ENCODE measurements at regions not wholly inside any gene's neighbourhood (a gene's known extent, or its start where the extent isn't known, plus 50 kb on each side); places are given as distances from the start of the nearest gene placed in this dataset.

DNA sequence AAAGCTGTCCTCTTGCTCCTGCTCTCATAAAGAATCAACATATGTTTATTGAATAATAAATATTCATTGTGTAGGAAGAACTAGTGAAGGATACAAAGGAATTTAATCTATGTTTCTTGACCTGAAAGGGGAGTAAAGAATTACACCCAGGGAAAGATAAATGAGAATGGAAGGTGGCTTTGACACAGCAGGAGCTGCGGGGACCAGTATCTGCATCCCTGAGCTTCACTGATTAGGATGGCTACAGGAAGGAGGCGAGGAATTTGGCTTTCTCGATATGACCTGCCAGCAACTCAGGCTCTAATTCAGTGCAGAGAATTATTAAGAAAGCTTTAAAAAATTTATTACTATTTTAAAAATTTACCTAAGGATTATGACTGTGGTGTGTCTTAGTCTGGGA, 194.6 kb downstream of the SEC23IP start:
- Histone ChIP-seq H3K36me3 (ENCODE audit: control insufficient read depth in 2 of 2, extremely low read depth in 1 of 2, insufficient read depth in 1 of 2, low read length in 1 of 2) (no peaks in the 10 kb centered on the region), H3K27ac (ENCODE audit: low read length) (no peak overlapping the region), H3K4me3 (ENCODE audit: control insufficient read depth in 1 of 2, extremely low read depth in 1 of 2, low read length in 1 of 2) (no peak overlapping the region), H3K27me3 (replicated peaks in 1 of 2; ENCODE audit: control insufficient read depth in 2 of 2, extremely low read depth in 1 of 2, insufficient read depth in 2 of 2, low read length in 1 of 2) (peaks cover 0 to 18% of the 10 kb centered on the region in 2 experiments), H3K4me1 (ENCODE audit: control insufficient read depth in 1 of 2, extremely low read depth in 1 of 2, insufficient read depth in 2 of 2, low read length in 2 of 2) (no peaks in the 10 kb centered on the region), H3K9me3 (no peaks in the 10 kb centered on the region)
- POLR2A ChIA-PET = no interaction called here
- Mint-ChIP-seq H3K27me3 (peaks cover 14 to 33% of the 10 kb centered on the region in 2 donors), H3K27ac (no peak overlapping the region), H3K4me1 (no peaks in the 10 kb centered on the region), H3K36me3 (no peaks in the 10 kb centered on the region), H3K4me3 (no peak overlapping the region), H3K9me3 (peaks cover 6 to 8% (median 6%) of the 10 kb centered on the region in 3 donors)
- DNase-seq = no peak
- no peak for ATAC-seq (replicated peaks in 1 of 4)
- CTCF ChIA-PET = no interaction called here
- WGBS (ENCODE audit: insufficient coverage) = 71% methylated on average over 1 of the region's 3 CpGs

DNA sequence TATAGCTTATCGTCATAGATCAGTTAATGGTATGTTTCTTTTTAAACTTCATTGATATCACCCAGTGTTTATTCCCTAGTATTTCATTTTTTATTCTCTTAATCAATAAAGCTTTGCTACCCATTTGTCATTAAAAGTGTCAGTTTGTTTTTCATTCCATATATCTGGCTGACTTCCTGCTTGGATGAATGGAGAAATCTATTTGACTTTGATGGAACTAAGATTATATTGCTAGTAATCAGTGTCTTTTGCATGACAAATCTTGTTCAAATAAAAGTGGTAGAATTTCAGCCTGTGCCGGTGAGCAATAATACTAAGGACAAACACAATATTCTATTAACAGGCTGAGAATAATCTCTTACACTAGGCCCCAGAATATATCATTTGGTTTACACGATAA, 203.3 kb downstream of the SEC23IP start:
- H3K27me3 Mint-ChIP-seq = peaks cover 7 to 24% of the 10 kb centered on the region in 2 donors
- ChIA-PET POLR2A (no interaction called here), CTCF (no interaction called here)
- no peaks in the 10 kb centered on the region for H3K9me3 ChIP-seq
- H3K9me3 Mint-ChIP-seq = no peaks in the 10 kb centered on the region
- H3K4me3 Mint-ChIP-seq = no peak overlapping the region
- DNase-seq (no peak), ATAC-seq (replicated peaks in 1 of 4) (no peak)
- no peak overlapping the region for H3K4me3 ChIP-seq (ENCODE audit: control insufficient read depth in 1 of 2, extremely low read depth in 1 of 2, low read length in 1 of 2)
- no peaks in the 10 kb centered on the region for H3K36me3 Mint-ChIP-seq
- peaks cover 0 to 8% of the 10 kb centered on the region in 2 experiments for H3K27me3 ChIP-seq (replicated peaks in 1 of 2; ENCODE audit: control insufficient read depth in 2 of 2, extremely low read depth in 1 of 2, insufficient read depth in 2 of 2, low read length in 1 of 2)
- no peaks in the 10 kb centered on the region for H3K4me1 ChIP-seq (ENCODE audit: control insufficient read depth in 1 of 2, extremely low read depth in 1 of 2, insufficient read depth in 2 of 2, low read length in 2 of 2)
- no peaks in the 10 kb centered on the region for H3K4me1 Mint-ChIP-seq
- WGBS (ENCODE audit: insufficient coverage) = no CpG with 5 or more reads among the region's 3 CpGs
- no peaks in the 10 kb centered on the region for H3K36me3 ChIP-seq (ENCODE audit: control insufficient read depth in 2 of 2, extremely low read depth in 1 of 2, insufficient read depth in 1 of 2, low read length in 1 of 2)
- H3K27ac ChIP-seq (ENCODE audit: low read length) = no peak overlapping the region
- no peak overlapping the region for H3K27ac Mint-ChIP-seq

- Histone ChIP-seq H3K4me1 (ENCODE audit: control insufficient read depth in 1 of 2, extremely low read depth in 1 of 2, insufficient read depth in 2 of 2, low read length in 2 of 2) (no peaks in the 10 kb centered on the region), H3K27ac (ENCODE audit: low read length) (no peak overlapping the region), H3K27me3 (replicated peaks in 1 of 2; ENCODE audit: control insufficient read depth in 2 of 2, extremely low read depth in 1 of 2, insufficient read depth in 2 of 2, low read length in 1 of 2) (peaks cover 0 to 8% of the 10 kb centered on the region in 2 experiments), H3K9me3 (no peaks in the 10 kb centered on the region), H3K4me3 (ENCODE audit: control insufficient read depth in 1 of 2, extremely low read depth in 1 of 2, low read length in 1 of 2) (no peak overlapping the region), H3K36me3 (ENCODE audit: control insufficient read depth in 2 of 2, extremely low read depth in 1 of 2, insufficient read depth in 1 of 2, low read length in 1 of 2) (no peaks in the 10 kb centered on the region)
- no peak overlapping the region for H3K4me3 Mint-ChIP-seq
- POLR2A ChIA-PET = no interaction called here
- no peaks in the 10 kb centered on the region for H3K9me3 Mint-ChIP-seq
- ATAC-seq (replicated peaks in 1 of 4) = no peak
- DNase-seq = no peak
- no peak overlapping the region for H3K27ac Mint-ChIP-seq
- H3K4me1 Mint-ChIP-seq = no peaks in the 10 kb centered on the region
- H3K36me3 Mint-ChIP-seq = no peaks in the 10 kb centered on the region
- peaks cover 17 to 34% of the 10 kb centered on the region in 2 donors for H3K27me3 Mint-ChIP-seq
- CTCF ChIA-PET = no interaction called here
These were observed 205.2 kb downstream of the SEC23IP start for GRCh38 chr10:120097766-120098165.

- Histone ChIP-seq H3K36me3 (ENCODE audit: control insufficient read depth in 2 of 2, extremely low read depth in 1 of 2, insufficient read depth in 1 of 2, low read length in 1 of 2) (no peaks in the 10 kb centered on the region), H3K27me3 (replicated peaks in 1 of 2; ENCODE audit: control insufficient read depth in 2 of 2, extremely low read depth in 1 of 2, insufficient read depth in 2 of 2, low read length in 1 of 2) (peaks cover 0 to 8% of the 10 kb centered on the region in 2 experiments), H3K9me3 (no peaks in the 10 kb centered on the region), H3K4me3 (ENCODE audit: control insufficient read depth in 1 of 2, extremely low read depth in 1 of 2, low read length in 1 of 2) (no peak overlapping the region), H3K4me1 (ENCODE audit: control insufficient read depth in 1 of 2, extremely low read depth in 1 of 2, insufficient read depth in 2 of 2, low read length in 2 of 2) (no peaks in the 10 kb centered on the region), H3K27ac (ENCODE audit: low read length) (no peak overlapping the region)
- H3K4me3 Mint-ChIP-seq = no peak overlapping the region
- no peaks in the 10 kb centered on the region for H3K36me3 Mint-ChIP-seq
- H3K9me3 Mint-ChIP-seq = no peaks in the 10 kb centered on the region
- no peaks in the 10 kb centered on the region for H3K4me1 Mint-ChIP-seq
- 92% methylated on average over 3 of the region's 4 CpGs for WGBS (ENCODE audit: insufficient coverage)
- CTCF ChIA-PET = no interaction called here
- H3K27ac Mint-ChIP-seq = no peak overlapping the region
- ATAC-seq (replicated peaks in 1 of 4) (no peak), DNase-seq (no peak)
- peaks cover 16 to 35% of the 10 kb centered on the region in 2 donors for H3K27me3 Mint-ChIP-seq
- POLR2A ChIA-PET = no interaction called here
These were observed 205.9 kb downstream of the SEC23IP start for GRCh38 chr10:120098232-120098930.

- no peak overlapping the region for H3K27ac Mint-ChIP-seq
These were observed 211.4 kb downstream of the SEC23IP start for GRCh38 chr10:120103738-120104560.

GRCh38 chr10:120105001-120105400, 212.5 kb downstream of the SEC23IP start:
- 79% methylated on average over 2 of the region's 2 CpGs for WGBS (ENCODE audit: insufficient coverage)
- Histone ChIP-seq H3K4me1 (ENCODE audit: control insufficient read depth in 1 of 2, extremely low read depth in 1 of 2, insufficient read depth in 2 of 2, low read length in 2 of 2) (no peaks in the 10 kb centered on the region), H3K27me3 (replicated peaks in 1 of 2; ENCODE audit: control insufficient read depth in 2 of 2, extremely low read depth in 1 of 2, insufficient read depth in 2 of 2, low read length in 1 of 2) (peaks cover 0 to 12% of the 10 kb centered on the region in 2 experiments), H3K27ac (ENCODE audit: low read length) (no peak overlapping the region), H3K36me3 (ENCODE audit: control insufficient read depth in 2 of 2, extremely low read depth in 1 of 2, insufficient read depth in 1 of 2, low read length in 1 of 2) (no peaks in the 10 kb centered on the region), H3K4me3 (ENCODE audit: control insufficient read depth in 1 of 2, extremely low read depth in 1 of 2, low read length in 1 of 2) (no peak overlapping the region), H3K9me3 (no peaks in the 10 kb centered on the region)
- no peaks in the 10 kb centered on the region for H3K36me3 Mint-ChIP-seq
- no peak overlapping the region for H3K4me3 Mint-ChIP-seq
- DNase-seq = no peak
- H3K27me3 Mint-ChIP-seq = peaks cover 17 to 32% of the 10 kb centered on the region in 2 donors
- H3K4me1 Mint-ChIP-seq = no peaks in the 10 kb centered on the region
- CTCF ChIA-PET = no interaction called here
- no peak for ATAC-seq (replicated peaks in 1 of 4)
- POLR2A ChIA-PET = no interaction called here
- H3K9me3 Mint-ChIP-seq = no peaks in the 10 kb centered on the region
- H3K27ac Mint-ChIP-seq = no peak overlapping the region

More at GRCh38 chr10:120103738-120104560, 211.4 kb downstream of the SEC23IP start:
- Histone ChIP-seq H3K27me3 (replicated peaks in 1 of 2; ENCODE audit: control insufficient read depth in 2 of 2, extremely low read depth in 1 of 2, insufficient read depth in 2 of 2, low read length in 1 of 2) (peaks cover 0 to 12% of the 10 kb centered on the region in 2 experiments), H3K9me3 (no peaks in the 10 kb centered on the region), H3K27ac (ENCODE audit: low read length) (no peak overlapping the region), H3K36me3 (ENCODE audit: control insufficient read depth in 2 of 2, extremely low read depth in 1 of 2, insufficient read depth in 1 of 2, low read length in 1 of 2) (no peaks in the 10 kb centered on the region), H3K4me3 (ENCODE audit: control insufficient read depth in 1 of 2, extremely low read depth in 1 of 2, low read length in 1 of 2) (no peak overlapping the region), H3K4me1 (ENCODE audit: control insufficient read depth in 1 of 2, extremely low read depth in 1 of 2, insufficient read depth in 2 of 2, low read length in 2 of 2) (no peaks in the 10 kb centered on the region)
- DNase-seq = no peak
- Mint-ChIP-seq H3K4me1 (no peaks in the 10 kb centered on the region), H3K4me3 (no peak overlapping the region), H3K9me3 (no peaks in the 10 kb centered on the region), H3K27me3 (peaks cover 17 to 37% of the 10 kb centered on the region in 2 donors), H3K36me3 (no peaks in the 10 kb centered on the region)
- CTCF ChIA-PET = no interaction called here
- 69% methylated on average over 4 of the region's 10 CpGs for WGBS (ENCODE audit: insufficient coverage)
- POLR2A ChIA-PET = no interaction called here
- no peak for ATAC-seq (replicated peaks in 1 of 4)
